ENCODE measurements at regions not wholly inside any gene's neighbourhood (a gene's known extent, or its start where the extent isn't known, plus 50 kb on each side); places are given as distances from the start of the nearest gene placed in this dataset.

- TF ChIP-seq CTCF (IDR thresholded peaks at IDR 0.05) (no peak), POLR2A (IDR thresholded peaks at IDR 0.05) (no peak)
These were observed 715.9 kb downstream of the TECRL start for GRCh38 chr4:63693321-63693720.

All from uterus (tissue), 2 donors.